GM21529 (cell line): ENCODE measurements at regions not wholly inside any gene's neighbourhood (a gene's known extent, or its start where the extent isn't known, plus 50 kb on each side); places are given as distances from the start of the nearest gene placed in this dataset.
"Not testable (repeated sequence)": the region's sequence is repeated elsewhere in the genome, so short reads cannot be mapped to it uniquely, and the experiment has no call there.

Experiments
- ATAC-seq: cut with Tn5 transposase; IDR thresholded peaks from one replicate; pipeline ENCODE4 v1.9.1; 2021; ENCODE audit not compliant: unreplicated experiment

DNA sequence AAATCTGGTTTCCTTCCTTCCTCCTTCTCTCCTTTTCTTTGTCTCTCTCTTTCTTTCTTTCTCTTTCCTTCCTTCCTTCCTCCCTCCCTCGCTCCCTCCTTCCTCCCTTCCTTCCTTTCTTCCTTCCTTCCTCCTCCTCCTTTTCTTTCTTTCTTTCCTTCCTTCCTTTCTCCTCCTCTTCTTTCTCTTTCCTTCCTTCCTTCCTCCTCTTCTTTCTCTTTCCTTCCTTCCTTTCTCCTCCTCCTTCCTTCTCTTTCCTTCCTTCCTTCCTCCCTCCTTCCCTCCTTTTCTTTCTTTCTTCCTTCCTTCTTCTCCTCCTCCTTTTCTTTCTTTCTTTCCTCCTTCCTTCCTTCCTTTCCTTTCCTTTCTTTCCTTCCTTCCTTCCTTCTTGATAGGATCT lies 61.2 kb downstream of the VIP start:
- no peak for ATAC-seq

DNA sequence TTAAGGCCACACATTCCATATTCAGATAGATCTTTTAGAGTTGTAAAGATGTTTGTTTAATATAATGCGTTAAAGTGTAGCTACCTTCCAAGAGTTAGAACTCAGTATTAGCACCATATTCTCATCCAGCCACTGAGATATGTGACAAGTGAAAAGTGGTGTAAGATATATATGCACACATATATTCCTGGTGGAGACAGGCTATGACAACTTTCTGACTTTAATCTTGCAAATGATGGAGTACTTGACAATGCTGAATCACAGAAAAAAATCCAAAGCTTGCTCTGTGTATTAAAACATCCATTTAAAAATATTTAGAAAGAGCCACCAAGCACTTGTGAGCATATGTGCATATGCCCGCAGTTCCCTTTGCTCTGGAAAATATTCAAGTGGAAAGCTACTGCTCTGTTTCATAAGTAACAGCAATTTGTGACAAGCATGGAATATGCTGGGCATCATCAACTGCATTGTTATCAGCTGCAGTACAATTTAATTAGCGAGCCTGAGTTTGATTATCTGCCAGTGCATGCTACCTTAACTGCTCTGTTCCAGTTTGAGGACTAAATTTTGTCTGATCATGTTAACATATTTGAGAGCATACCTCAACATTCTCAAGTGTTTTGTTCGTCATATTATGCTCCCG lies 64.8 kb downstream of the VIP start:
- no peak for ATAC-seq

DNA sequence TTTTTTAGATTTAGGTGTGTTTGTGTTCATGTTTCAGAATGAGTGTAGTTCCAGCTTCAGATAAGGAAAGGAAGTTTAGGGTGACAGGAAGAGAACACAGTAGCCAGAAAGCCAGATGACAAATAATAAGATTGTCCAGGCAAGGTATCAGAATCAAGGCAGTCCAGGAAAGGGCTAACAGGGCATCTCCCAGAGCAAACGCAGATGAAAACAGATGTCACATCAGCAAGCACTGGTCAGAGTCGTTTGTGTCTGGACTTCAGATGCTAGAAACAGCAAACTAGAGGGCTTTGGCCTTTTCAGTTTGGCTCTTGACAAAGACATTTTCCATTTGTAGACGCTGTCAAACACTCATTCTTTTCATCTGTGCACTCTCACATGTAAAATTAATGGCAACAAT lies 65.5 kb downstream of the VIP start:
- no peak for ATAC-seq

DNA sequence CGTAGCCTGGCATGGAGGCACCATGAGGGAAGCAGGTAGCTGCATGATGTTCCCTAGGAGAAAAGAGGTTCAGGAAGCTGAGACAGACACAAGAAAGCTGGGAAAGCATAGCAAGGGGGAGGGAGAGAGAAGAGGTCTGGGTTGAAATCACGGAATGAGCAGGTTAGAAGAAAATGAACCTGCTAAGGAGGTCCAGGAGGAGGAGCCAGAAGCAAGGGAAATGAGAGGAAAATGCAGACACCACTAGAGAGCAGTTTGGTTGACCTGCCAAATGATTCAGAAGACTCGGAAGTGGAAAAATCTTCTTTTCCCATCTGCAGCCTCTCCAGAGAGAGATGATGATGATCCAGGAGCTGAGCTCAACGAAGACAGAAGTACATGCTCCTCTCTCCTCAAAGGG lies 70.9 kb downstream of the VIP start:
- no peak for ATAC-seq

DNA sequence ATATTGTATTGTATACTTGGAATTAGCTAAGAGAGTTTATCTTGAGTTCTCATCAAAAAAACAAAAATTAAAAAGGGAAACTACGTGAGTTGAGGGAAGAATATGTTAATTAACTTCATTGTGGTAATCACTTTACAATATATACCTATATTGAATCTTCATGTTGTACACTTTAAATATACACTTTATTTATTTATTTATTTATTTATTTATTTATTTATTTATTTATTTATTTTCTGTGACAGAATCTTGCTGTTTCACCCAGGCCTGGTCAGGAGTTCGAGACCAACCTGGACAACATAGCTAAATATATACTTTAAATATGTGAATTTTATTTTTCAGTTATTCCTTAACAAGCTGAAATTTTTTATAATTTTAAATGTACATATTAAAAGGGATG lies 74.1 kb downstream of the VIP start:
- ATAC-seq = no peak

DNA sequence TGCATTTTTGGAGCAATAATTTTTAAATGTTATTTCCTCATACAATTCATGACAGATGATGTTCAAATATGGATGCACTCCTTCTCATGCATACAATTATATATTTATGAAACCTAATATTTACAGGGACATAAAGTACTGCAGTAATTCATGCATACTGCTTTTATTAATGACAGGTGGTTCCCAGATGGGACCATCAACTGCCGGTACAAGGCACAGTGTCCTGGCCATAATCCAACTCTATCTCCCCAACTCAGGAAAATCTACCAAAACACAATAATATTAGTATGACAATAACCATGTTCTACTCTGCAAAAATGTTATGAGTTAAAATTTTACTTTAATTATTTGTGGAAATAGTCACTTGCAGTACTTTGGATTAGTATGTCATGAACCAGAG lies 77.8 kb downstream of the VIP start:
- no peak for ATAC-seq

DNA sequence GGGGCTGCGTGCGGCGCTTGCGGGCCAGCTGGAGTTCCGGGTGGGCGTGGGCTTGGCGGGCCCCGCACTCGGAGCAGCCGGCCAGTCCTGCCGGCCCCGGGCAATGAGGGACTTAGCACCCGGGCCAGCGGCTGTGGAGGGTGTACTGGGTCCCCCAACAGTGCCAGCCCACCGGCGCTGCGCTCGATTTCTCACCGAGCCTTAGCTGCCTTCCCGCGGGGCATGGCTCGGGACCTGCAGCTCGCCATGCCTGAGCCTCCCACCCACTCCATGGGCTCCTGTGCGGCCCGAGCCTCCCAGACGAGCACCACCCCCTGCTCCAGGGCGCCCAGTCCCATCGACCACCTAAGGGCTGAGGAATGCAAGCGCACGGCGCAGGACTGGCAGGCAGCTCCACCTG lies 83.8 kb downstream of the VIP start:
- not testable (repeated sequence) for ATAC-seq

DNA sequence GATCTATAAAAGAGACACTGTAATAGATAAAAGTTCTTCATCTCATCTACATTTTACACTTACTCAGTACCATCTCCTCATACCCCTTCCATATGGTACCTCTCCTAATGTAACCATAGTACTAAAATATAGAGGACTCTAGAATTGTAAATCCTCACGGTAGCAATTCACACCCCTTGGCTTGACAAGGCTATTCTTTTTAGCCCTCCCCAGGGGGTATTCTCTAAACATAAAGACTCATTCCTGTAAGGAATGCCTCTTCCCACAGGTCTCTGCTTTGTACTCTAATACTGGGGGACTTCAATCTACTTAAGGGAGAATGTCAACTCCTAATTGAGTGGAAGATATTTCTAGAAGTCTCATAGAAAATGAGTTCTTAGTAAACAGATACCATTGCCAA lies 85.9 kb downstream of the VIP start:
- ATAC-seq = no peak

DNA sequence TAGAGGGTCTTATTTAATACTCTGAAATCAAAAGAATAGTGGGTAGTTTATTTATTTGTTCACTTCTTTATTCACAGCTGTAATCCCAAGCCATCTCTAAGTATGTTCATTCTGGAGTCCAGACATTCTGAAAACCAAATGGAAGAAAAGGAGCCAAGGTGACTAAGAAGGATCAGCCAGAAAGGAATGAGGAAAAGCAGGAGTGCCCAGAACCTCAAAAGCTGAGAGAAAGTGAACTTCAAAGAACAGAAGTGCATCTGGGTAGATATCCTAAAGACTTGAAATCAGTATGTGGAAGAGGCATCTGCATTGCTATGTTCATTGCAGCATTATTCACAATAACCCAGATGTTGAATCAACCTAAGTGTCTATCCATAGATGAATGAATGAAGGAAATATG lies 94.8 kb downstream of the VIP start:
- no peak for ATAC-seq

DNA sequence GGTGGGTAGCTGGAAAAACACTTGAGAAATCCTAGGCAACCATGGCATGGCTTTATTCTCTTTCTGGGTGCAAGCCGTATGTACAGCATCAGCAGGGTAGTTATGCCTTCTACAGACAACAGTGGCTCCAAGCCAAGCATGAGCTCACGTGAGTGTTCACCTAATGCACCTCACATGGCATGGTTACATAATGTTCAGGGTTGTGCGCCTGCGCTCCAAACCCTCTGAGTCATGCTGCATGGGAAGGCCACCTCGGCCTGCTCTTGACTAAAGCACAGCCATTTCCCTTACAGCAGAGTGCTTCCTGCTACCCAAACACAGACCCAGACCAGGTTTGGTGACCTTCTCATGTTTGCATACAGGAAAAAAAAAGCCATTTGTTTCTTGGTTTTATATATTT lies 96.2 kb downstream of the VIP start:
- ATAC-seq = no peak

DNA sequence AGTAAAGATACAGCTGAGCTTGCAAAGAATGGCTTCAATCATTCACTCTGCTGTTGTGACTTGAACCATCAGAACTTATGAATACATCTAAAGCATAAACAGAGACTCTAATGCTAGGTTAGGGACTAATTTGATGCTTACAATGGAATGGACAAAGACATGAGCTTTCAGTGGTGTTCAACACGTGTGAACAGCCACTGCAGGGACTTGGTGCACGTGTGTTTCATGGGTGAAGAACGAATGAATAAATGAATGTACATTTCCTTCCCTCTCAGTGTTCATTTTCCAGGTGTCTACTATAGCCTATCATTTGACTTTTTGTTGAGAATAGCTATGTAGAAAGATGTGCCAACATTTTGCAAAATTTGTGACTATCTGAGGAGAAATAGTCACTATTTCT lies 98.3 kb downstream of the VIP start:
- ATAC-seq = no peak

DNA sequence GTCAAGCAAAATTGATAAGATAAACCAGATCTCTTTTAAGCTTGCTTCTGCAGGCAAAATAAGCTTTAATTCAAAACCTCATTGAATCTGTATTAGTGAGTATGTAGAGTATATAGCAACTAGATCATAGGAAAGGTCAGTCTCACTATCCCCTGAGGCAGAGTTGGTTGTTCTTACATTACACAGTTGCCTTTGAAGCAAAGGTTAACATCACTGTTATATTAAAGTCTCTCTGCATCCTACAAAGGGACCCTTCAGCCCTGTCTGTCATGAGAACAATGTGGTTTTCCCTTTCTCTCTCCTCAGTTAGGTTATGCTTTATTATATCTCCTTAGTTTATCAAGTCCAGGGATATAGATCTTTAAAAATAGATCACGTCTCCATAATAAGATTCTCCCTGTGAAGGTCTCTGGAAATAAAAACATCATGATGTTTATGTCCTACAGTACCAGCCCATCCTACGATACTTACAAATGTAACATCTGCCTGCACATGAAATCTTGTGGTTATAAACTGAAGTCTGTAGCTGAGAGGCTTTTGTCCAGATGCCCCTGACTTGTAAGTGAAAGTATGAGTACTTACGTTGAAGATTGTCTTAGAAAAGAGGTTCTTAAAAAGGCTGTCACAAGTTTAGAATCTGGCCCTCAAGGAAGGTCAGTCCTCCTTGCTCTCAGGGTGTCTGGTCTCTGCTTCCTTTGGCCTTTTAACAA lies 103.6 kb downstream of the VIP start:
- ATAC-seq = no peak

DNA sequence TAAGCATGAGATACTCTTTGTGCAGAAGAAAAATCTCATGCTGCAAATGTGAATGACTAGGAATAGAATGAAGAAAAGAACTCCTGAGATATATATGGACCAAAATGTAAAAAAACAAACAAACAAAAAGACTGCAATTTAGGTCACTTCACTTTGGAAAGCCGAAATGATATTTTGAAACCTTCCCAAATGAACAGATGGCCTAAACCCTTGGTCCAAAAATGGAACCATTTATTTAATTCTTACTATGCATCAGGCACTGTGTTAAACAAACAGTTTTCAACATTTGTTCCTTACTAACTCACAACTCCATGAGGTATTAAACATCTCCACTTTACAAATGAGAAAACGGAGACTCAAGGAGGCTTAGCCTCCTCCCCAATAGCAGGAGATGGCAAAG lies 107.5 kb downstream of the VIP start:
- ATAC-seq = no peak

DNA sequence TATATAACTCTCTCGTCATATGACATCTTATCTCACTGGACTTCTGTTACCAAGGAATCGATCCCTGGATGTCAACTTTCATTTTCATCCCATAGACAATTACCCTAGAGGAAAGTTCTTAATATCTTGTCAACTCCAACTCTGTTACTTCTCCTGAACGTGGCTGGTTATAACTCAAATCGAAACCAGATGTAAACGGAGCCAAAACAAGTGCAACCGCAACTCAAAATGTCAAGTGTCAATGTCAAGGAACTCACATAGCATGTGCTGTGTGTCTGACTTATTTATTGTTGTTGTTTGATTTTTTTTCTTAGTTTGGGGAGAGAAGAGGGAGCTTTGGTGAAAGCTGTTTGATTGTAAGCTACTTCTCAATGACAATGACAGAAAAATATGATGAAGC lies 108.6 kb downstream of the VIP start:
- ATAC-seq = peak; percentile 58

DNA sequence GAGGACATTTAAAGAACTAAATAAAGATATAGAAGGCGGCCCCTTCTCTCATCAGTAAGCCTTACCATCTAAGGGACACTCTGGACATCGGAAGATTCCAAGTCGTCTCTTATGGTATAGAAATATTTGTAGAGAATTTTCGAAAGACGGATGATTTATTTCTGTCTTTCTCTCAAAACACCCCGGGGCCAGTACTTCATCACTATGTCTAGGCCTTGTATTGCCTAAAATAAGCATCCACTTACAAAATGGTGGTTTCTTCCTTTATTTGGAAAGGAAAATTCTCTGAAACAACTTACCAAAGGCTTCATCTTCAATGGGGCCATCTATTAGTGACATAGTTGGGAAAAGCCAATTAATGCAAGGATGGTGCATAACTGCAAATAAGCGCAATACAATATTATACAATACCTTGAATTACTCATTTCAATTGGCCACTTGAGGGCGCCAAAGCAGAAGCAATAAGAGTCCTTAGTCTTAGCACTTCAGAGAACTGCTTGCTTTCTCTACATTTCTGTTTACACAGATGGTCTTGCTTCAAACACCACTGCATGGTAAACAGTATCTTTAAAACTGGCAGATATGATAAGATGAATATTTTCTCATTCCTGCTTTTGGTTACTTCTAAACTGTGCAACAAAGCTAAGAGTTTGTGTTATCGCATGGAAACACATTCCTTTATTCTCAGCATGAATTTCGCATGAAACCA lies 113.2 kb downstream of the VIP start:
- peak; percentile 93 for ATAC-seq

DNA sequence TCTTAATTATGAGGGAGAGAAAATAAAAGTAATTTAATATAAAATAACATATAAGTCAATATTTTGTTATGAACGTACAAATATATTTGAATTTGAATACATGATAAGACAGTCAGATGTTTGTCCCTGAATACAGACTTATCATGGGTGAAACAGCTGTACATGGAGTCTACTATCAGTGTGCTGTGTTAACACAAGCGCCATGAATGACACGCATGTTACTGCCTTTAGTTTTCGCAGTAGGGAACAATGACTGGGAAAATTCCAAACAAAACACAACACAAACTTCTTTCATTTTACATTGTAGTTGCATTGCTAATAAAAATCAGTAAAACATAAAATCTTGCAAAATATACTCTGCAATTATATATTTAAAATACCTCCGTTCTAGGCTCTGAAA lies 108.6 kb downstream of the FBXO5 start:
- ATAC-seq = no peak

DNA sequence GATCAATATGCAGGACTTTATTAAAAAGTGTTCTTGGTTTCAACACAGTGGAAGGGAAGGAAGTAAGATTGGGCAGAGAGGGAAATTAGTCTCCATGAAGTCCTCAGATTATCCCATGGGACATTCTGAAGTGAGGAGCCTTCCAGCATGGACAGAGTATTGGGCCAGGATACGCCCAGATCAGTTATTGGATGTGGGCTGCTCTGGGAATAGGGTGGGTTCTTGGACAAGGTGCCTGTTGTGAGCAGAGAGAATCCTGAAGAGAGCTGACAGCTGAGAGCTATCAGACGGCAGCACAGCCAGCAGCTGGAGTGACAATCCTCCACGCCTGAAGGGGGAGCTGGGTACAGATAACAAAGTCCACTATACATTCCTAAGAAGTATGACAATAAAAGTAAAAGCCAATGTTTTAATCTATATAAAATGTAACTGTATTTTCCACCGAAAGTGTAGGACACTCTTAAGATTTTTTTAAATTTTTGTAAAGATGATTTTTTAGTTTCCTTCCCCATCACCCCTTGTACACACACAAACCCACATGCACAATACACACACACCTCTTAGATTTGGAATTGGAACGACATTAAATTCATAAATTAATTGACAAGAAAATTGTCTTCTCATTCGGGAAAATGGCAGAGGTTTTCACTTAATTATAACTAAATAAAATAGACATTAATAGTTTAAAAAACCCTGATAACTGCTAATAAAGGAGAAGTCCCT lies 107.8 kb downstream of the FBXO5 start:
- ATAC-seq = no peak

DNA sequence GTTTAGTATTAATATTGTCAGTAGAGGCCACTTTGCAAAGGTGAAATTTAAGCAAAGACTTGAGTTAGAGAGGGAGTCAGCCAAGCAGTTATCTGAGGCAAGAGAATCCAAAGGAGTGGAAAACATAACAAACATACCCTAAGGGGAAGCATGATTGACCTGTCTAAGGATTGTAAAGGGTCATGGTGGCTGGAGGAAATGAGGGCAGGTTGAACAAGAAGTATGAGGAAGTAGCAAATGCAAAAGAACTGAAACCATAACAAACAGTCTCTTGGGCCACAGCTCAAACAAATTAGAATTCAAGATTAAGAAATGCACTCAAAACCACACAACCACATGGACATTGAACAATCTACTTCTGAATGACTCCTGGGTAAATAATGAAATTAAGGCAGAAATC lies 103.2 kb downstream of the FBXO5 start:
- no peak for ATAC-seq

DNA sequence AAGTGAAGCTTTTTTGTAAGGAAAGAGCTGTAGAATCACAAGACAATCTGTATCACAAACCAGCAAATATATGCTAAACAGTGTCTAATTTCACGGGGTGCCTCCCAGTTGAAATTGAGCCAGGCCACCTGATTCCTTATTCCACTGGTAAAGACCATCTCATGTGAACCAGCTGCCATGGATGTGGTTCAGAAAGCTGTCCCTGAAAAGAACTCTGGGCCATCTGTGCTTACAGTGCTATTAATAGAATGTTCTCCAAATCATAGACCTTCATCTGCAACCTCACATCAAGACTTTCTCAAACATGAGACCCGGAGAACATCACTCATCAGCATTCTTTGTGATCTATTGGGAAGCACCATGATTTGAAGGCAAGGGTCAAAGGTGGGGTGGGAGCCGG lies 89.7 kb downstream of the FBXO5 start:
- ATAC-seq = no peak

DNA sequence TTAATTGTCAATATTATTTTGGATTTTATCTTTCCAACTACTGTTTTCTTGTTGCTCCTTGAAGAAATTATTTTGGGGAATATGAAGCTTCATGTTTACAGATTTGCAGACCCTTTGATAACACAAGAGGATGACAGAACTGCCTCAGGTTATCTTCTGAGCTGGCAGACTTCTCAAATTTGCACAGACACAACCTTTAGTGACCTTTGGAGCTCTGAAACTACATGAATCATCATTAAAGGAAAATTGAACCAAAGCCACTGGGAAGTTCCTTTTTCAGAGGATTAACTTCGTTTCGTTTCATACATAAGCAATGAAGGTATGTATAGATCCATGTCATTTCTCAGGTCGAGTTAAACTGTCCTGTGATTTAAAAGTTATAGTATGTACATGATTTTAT lies 85.9 kb downstream of the FBXO5 start:
- ATAC-seq = no peak

DNA sequence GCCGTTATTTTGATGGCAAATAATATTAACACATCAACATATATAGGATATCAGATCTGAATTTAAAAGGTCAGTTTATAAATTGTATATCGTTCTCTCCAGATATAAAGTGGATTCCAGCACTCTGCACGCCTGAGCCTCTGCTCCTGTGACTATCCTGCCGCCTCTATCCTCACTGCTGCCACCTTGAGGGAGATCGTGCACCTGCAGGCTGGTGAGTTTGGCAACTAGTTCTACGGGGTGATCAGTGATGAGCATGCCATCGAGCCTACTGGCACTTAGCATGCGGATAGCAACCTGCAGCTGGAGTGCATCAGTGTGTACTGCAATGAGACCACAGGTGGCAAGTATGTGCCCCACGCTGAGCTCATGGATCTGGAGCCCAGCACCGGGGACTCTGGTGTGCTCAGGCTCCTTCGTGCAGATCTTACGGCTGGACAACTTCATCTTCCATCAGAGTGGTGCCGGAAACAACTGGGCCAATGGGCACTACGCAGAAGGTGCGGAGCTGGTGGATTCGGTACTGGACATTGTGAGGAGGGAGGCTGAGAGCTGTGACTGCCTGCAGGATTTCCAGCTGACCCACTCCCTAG lies 84.9 kb downstream of the FBXO5 start:
- ATAC-seq = peak; percentile 99
